ENCODE measurements at regions not wholly inside any gene's neighbourhood (a gene's known extent, or its start where the extent isn't known, plus 50 kb on each side); places are given as distances from the start of the nearest gene placed in this dataset.

- Histone ChIP-seq H4K12ac (ENCODE audit: low read depth, low read length) (no peak overlapping the region), H4K8ac (ENCODE audit: low read depth, low read length) (no peak overlapping the region), H3K79me2 (ENCODE audit: control insufficient read depth, insufficient read depth, low read length, poor library complexity) (no peaks in the 10 kb centered on the region), H2BK120ac (ENCODE audit: insufficient read depth, low read length, poor library complexity) (no peak overlapping the region), H3K36me3 (ENCODE audit: control insufficient read depth in 1 of 2, insufficient read depth in 2 of 2, low read length in 2 of 2) (no peaks in the 10 kb centered on the region), H3K27me3 (ENCODE audit: insufficient read depth, low read length) (no peaks in the 10 kb centered on the region), H3K4ac (ENCODE audit: low read depth, low read length) (no peak overlapping the region), H3K14ac (ENCODE audit: low read length) (no peak overlapping the region), H3K4me2 (ENCODE audit: low read length) (no peak overlapping the region), H3K4me1 (ENCODE audit: control insufficient read depth in 1 of 2, insufficient read depth in 2 of 2, low read length in 2 of 2) (peaks cover 0 to 2% of the 10 kb centered on the region in 2 experiments), H3K18ac (ENCODE audit: low read length) (no peak overlapping the region), H2BK12ac (ENCODE audit: low read length) (no peak overlapping the region), H3K27ac (ENCODE audit: low read depth, low read length) (no peak overlapping the region), H3K9me3 (ENCODE audit: insufficient read depth, low read depth, low read length) (no peaks in the 10 kb centered on the region), H2AK5ac (ENCODE audit: low read length) (no peak overlapping the region), H3K4me3 (ENCODE audit: low read depth, low read length) (no peak overlapping the region), H3K23ac (ENCODE audit: low read length) (no peak overlapping the region), H2AFZ (ENCODE audit: insufficient read depth, low read length, poor library complexity) (no peak overlapping the region), H3K9ac (ENCODE audit: low read length) (no peak overlapping the region), H3K79me1 (ENCODE audit: low read length) (no peaks in the 10 kb centered on the region), H4K91ac (ENCODE audit: low read depth, low read length) (no peak overlapping the region), H2BK5ac (ENCODE audit: low read depth, low read length, poor library complexity) (no peak overlapping the region)
- no CpG with 5 or more reads among the region's 2 CpGs for WGBS (ENCODE audit: extremely low coverage, insufficient coverage, insufficient read length)
- DNase-seq, result no peak
Measured at GRCh38 chr3:18965781-18966180, 182.5 kb upstream of the KCNH8 start.

GRCh38 chr3:18964640-18965039 is 183.7 kb upstream of the KCNH8 start:
- no peak overlapping the region for H3K4me2 ChIP-seq (ENCODE audit: low read length)
- H2BK120ac ChIP-seq (ENCODE audit: insufficient read depth, low read length, poor library complexity), result no peak overlapping the region
- H3K4me1 ChIP-seq (ENCODE audit: control insufficient read depth in 1 of 2, insufficient read depth in 2 of 2, low read length in 2 of 2), result peaks cover 0 to 2% of the 10 kb centered on the region in 2 experiments
- no peak overlapping the region for H3K18ac ChIP-seq (ENCODE audit: low read length)
- no peak overlapping the region for H3K4me3 ChIP-seq (ENCODE audit: low read depth, low read length)
- no peak overlapping the region for H2AFZ ChIP-seq (ENCODE audit: insufficient read depth, low read length, poor library complexity)
- no peak overlapping the region for H3K23ac ChIP-seq (ENCODE audit: low read length)
- no peak overlapping the region for H3K4ac ChIP-seq (ENCODE audit: low read depth, low read length)
- no peaks in the 10 kb centered on the region for H3K36me3 ChIP-seq (ENCODE audit: control insufficient read depth in 1 of 2, insufficient read depth in 2 of 2, low read length in 2 of 2)
- H3K27me3 ChIP-seq (ENCODE audit: insufficient read depth, low read length), result no peaks in the 10 kb centered on the region
- H3K27ac ChIP-seq (ENCODE audit: low read depth, low read length), result no peak overlapping the region
- H4K91ac ChIP-seq (ENCODE audit: low read depth, low read length), result no peak overlapping the region
- no peak overlapping the region for H2AK5ac ChIP-seq (ENCODE audit: low read length)
- H3K9ac ChIP-seq (ENCODE audit: low read length), result no peak overlapping the region
- WGBS (ENCODE audit: extremely low coverage, insufficient coverage, insufficient read length), result no CpG with 5 or more reads among the region's 3 CpGs
- H4K8ac ChIP-seq (ENCODE audit: low read depth, low read length), result no peak overlapping the region
- H4K12ac ChIP-seq (ENCODE audit: low read depth, low read length), result no peak overlapping the region
- H3K79me2 ChIP-seq (ENCODE audit: control insufficient read depth, insufficient read depth, low read length, poor library complexity), result no peaks in the 10 kb centered on the region
- DNase-seq, result no peak
- no peak overlapping the region for H2BK5ac ChIP-seq (ENCODE audit: low read depth, low read length, poor library complexity)
- H3K14ac ChIP-seq (ENCODE audit: low read length), result no peak overlapping the region
- H3K79me1 ChIP-seq (ENCODE audit: low read length), result no peaks in the 10 kb centered on the region
- H3K9me3 ChIP-seq (ENCODE audit: insufficient read depth, low read depth, low read length), result no peaks in the 10 kb centered on the region
- H2BK12ac ChIP-seq (ENCODE audit: low read length), result no peak overlapping the region

- Histone ChIP-seq H3K4me2 (ENCODE audit: low read length) (no peak overlapping the region), H3K23ac (ENCODE audit: low read length) (no peak overlapping the region), H3K9me3 (ENCODE audit: insufficient read depth, low read depth, low read length) (no peaks in the 10 kb centered on the region), H3K79me2 (ENCODE audit: control insufficient read depth, insufficient read depth, low read length, poor library complexity) (no peaks in the 10 kb centered on the region), H3K4me1 (ENCODE audit: control insufficient read depth in 1 of 2, insufficient read depth in 2 of 2, low read length in 2 of 2) (no peaks in the 10 kb centered on the region), H3K9ac (ENCODE audit: low read length) (no peak overlapping the region), H3K79me1 (ENCODE audit: low read length) (no peaks in the 10 kb centered on the region), H2BK5ac (ENCODE audit: low read depth, low read length, poor library complexity) (no peak overlapping the region), H3K14ac (ENCODE audit: low read length) (no peak overlapping the region), H4K8ac (ENCODE audit: low read depth, low read length) (no peak overlapping the region), H2BK120ac (ENCODE audit: insufficient read depth, low read length, poor library complexity) (no peak overlapping the region), H2AK5ac (ENCODE audit: low read length) (no peak overlapping the region), H3K27ac (ENCODE audit: low read depth, low read length) (no peak overlapping the region), H3K4ac (ENCODE audit: low read depth, low read length) (no peak overlapping the region), H3K27me3 (ENCODE audit: insufficient read depth, low read length) (no peaks in the 10 kb centered on the region), H2AFZ (ENCODE audit: insufficient read depth, low read length, poor library complexity) (no peak overlapping the region), H2BK12ac (ENCODE audit: low read length) (no peak overlapping the region), H4K91ac (ENCODE audit: low read depth, low read length) (no peak overlapping the region), H3K18ac (ENCODE audit: low read length) (no peak overlapping the region), H3K4me3 (ENCODE audit: low read depth, low read length) (no peak overlapping the region), H3K36me3 (ENCODE audit: control insufficient read depth in 1 of 2, insufficient read depth in 2 of 2, low read length in 2 of 2) (no peaks in the 10 kb centered on the region), H4K12ac (ENCODE audit: low read depth, low read length) (no peak overlapping the region)
- DNase-seq, result no peak
- WGBS (ENCODE audit: extremely low coverage, insufficient coverage, insufficient read length), result no CpG with 5 or more reads among the region's 5 CpGs
Measured at GRCh38 chr3:18951333-18951732, 197.0 kb upstream of the KCNH8 start.

- no peak overlapping the region for H2AFZ ChIP-seq (ENCODE audit: insufficient read depth, low read length, poor library complexity)
- no peaks in the 10 kb centered on the region for H3K4me1 ChIP-seq (ENCODE audit: control insufficient read depth in 1 of 2, insufficient read depth in 2 of 2, low read length in 2 of 2)
- no peaks in the 10 kb centered on the region for H3K27me3 ChIP-seq (ENCODE audit: insufficient read depth, low read length)
- H3K36me3 ChIP-seq (ENCODE audit: control insufficient read depth in 1 of 2, insufficient read depth in 2 of 2, low read length in 2 of 2), result no peaks in the 10 kb centered on the region
- no peak overlapping the region for H2BK12ac ChIP-seq (ENCODE audit: low read length)
- H2BK120ac ChIP-seq (ENCODE audit: insufficient read depth, low read length, poor library complexity), result no peak overlapping the region
- H4K12ac ChIP-seq (ENCODE audit: low read depth, low read length), result no peak overlapping the region
- no peak overlapping the region for H3K18ac ChIP-seq (ENCODE audit: low read length)
- H2AK5ac ChIP-seq (ENCODE audit: low read length), result no peak overlapping the region
- no peak overlapping the region for H3K4ac ChIP-seq (ENCODE audit: low read depth, low read length)
- WGBS (ENCODE audit: extremely low coverage, insufficient coverage, insufficient read length), result no CpG with 5 or more reads among the region's 2 CpGs
- no peak overlapping the region for H3K23ac ChIP-seq (ENCODE audit: low read length)
- H3K79me1 ChIP-seq (ENCODE audit: low read length), result no peaks in the 10 kb centered on the region
- H3K79me2 ChIP-seq (ENCODE audit: control insufficient read depth, insufficient read depth, low read length, poor library complexity), result no peaks in the 10 kb centered on the region
- no peak overlapping the region for H4K91ac ChIP-seq (ENCODE audit: low read depth, low read length)
- H3K14ac ChIP-seq (ENCODE audit: low read length), result no peak overlapping the region
- H4K8ac ChIP-seq (ENCODE audit: low read depth, low read length), result no peak overlapping the region
- DNase-seq, result peak in 1 of 2 donors; percentile 27
- no peak overlapping the region for H3K27ac ChIP-seq (ENCODE audit: low read depth, low read length)
- H3K4me3 ChIP-seq (ENCODE audit: low read depth, low read length), result no peak overlapping the region
- H3K4me2 ChIP-seq (ENCODE audit: low read length), result no peak overlapping the region
- H2BK5ac ChIP-seq (ENCODE audit: low read depth, low read length, poor library complexity), result no peak overlapping the region
- H3K9me3 ChIP-seq (ENCODE audit: insufficient read depth, low read depth, low read length), result no peaks in the 10 kb centered on the region
- no peak overlapping the region for H3K9ac ChIP-seq (ENCODE audit: low read length)
Measured at GRCh38 chr3:18946524-18946923, 201.8 kb upstream of the KCNH8 start.
